ENCODE measurements at regions not wholly inside any gene's neighbourhood (a gene's known extent, or its start where the extent isn't known, plus 50 kb on each side); places are given as distances from the start of the nearest gene placed in this dataset.

DNA sequence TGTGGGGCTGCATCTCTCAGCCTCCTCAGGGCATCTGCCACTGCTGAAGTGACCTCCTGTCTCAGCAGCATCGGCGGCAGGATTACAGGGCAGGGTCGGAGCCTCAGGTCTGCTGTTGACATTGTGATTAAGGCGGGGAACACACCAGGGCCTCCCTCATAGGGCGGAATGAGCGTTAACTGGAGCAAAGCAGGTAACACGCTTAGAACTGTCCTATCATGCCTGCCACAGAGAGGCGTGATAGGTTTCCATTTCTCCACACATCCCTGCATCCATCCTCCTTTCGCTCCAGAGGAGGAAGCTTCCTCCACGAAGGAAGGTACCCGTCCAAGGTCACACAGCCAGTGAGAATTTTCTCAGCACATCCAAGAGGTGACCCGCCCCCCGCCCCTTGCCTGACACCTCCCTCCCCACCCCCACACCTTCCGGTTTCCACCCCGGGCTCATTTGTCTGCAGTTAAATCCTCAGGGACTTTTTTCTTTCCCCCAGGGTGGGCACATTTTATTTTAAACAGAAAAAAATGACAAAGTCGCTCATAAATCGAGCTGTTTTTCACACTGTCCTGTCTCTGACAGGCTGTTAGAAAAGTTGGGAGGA is 200.8 kb downstream of the TFAP2C start:
- DNase-seq (ENCODE audit: low spot score) (no peak), ATAC-seq (no peak)
- peaks cover 25 to 35% of the 10 kb centered on the region in 2 donors for H3K27me3 Mint-ChIP-seq
- H3K36me3 Mint-ChIP-seq = no peaks in the 10 kb centered on the region
- H3K4me1 Mint-ChIP-seq (ENCODE audit: low read depth in 2 of 2) = peaks cover 0 to 4% of the 10 kb centered on the region in 2 donors
- H3K27ac Mint-ChIP-seq = no peak overlapping the region
- H3K9me3 Mint-ChIP-seq = no peaks in the 10 kb centered on the region
- no peak overlapping the region for H3K4me3 Mint-ChIP-seq

DNA sequence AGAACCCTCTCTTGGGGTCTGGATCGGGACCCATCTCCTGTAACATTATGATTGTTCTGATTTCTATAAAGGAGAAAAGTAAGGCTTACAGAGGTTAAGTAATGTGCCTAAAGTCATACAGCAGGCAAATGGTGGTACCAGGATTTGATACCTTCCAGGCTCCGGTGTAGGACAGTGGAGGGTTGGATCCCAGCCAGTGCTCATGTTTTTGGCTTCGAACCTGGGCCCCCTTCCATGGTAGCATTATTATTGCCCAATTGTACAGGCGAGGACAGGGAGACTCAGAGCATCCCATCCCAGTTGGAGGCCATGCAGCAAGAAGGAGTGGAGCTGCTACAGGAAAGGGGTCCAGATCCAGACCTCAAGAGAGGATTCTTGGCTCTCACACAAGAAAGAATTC is 202.7 kb downstream of the TFAP2C start:
- DNase-seq (ENCODE audit: low spot score) (no peak), ATAC-seq (no peak)
- no peaks in the 10 kb centered on the region for H3K36me3 Mint-ChIP-seq
- peaks cover 22 to 30% of the 10 kb centered on the region in 2 donors for H3K27me3 Mint-ChIP-seq
- H3K27ac Mint-ChIP-seq = no peak overlapping the region
- no peak overlapping the region for H3K4me3 Mint-ChIP-seq
- peaks cover 0 to 4% of the 10 kb centered on the region in 2 donors for H3K4me1 Mint-ChIP-seq (ENCODE audit: low read depth in 2 of 2)
- H3K9me3 Mint-ChIP-seq = no peaks in the 10 kb centered on the region

DNA sequence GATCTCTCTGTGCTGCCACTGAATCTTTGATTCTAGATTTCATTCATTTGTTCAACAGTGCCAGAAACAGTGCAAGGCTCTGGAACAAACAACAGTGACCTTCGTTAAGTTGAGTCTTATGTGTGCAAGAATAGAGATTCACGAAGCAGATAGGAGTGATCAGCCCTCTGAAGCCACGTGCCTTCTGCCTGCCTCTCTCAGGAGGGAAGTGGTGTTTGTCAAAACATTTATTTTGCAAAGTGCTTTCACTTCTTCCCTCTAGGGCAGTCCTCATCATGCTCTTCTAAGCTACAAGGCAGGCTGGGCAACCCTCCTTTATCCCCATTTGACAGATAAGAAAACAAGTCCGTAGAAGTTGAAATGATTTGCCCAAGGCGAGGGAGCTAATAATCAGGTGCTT is 204.3 kb downstream of the TFAP2C start:
- H3K27ac Mint-ChIP-seq = no peak overlapping the region
- H3K36me3 Mint-ChIP-seq = no peaks in the 10 kb centered on the region
- DNase-seq (ENCODE audit: low spot score) (no peak), ATAC-seq (no peak)
- H3K9me3 Mint-ChIP-seq = no peaks in the 10 kb centered on the region
- H3K27me3 Mint-ChIP-seq = peaks cover 25 to 31% of the 10 kb centered on the region in 2 donors
- no peak overlapping the region for H3K4me3 Mint-ChIP-seq
- H3K4me1 Mint-ChIP-seq (ENCODE audit: low read depth in 2 of 2) = peaks cover 0 to 4% of the 10 kb centered on the region in 2 donors

DNA sequence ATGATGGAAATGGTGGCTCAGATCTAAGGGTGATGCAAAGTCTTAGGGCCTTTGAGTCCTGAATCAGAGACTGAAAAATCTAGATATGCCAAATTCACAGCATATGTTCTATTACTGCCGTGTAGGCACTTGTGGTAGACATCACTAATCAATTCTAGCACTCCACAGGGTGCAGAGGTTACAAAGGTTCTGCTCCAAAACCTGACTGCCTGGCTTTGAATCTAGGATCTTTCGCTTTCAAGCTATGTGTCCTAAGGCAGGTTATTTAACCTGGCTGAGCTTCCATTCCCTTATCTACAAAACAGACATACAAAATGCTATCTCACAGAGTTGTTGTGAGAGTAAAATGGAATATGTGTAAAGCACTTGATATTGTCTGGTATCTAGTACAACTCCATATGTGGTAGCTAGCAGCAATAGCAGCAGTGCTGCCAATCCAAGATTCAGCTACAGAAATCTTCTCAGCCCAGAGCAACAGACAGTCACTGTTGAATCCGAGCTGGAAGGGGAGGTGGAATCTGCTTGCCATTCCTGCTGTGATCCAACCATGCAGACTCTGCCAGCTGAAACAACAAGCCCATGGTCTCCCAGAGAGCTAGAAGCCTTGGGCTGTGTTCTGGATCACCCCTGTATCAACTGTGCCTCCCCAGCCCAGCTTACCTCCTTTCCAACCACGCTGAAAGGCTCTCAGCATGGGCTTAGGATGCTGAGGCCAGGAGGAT is 206.9 kb downstream of the TFAP2C start:
- Mint-ChIP-seq H3K36me3 (no peaks in the 10 kb centered on the region), H3K4me3 (no peak overlapping the region), H3K27ac (no peak overlapping the region), H3K4me1 (ENCODE audit: low read depth in 2 of 2) (no peaks in the 10 kb centered on the region), H3K27me3 (peaks cover 16 to 24% of the 10 kb centered on the region in 2 donors), H3K9me3 (no peaks in the 10 kb centered on the region)
- no peak for ATAC-seq
- no peak for DNase-seq (ENCODE audit: low spot score)

DNA sequence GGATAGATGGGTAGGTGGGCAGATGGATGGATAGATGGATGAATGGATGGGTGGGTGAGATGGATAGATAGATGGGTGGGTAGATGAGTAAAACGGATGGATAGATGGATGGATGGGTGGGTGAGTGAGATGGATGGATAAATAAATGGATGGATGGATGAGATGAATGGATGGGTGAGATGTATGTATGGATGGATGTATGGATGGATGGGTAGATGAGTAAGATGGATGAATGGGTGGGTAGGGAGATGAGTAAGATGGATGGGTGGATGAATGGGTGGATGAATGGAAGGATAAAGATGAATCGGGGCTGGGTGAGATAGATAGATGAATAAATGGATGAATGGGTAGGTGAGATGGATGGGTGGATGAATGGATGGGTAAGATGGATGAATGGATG is 210.1 kb downstream of the TFAP2C start:
- ATAC-seq = no peak
- H3K36me3 Mint-ChIP-seq = no peaks in the 10 kb centered on the region
- no peak for DNase-seq (ENCODE audit: low spot score)
- H3K27me3 Mint-ChIP-seq = peaks cover 9 to 14% of the 10 kb centered on the region in 2 donors
- no peaks in the 10 kb centered on the region for H3K4me1 Mint-ChIP-seq (ENCODE audit: low read depth in 2 of 2)
- H3K4me3 Mint-ChIP-seq = no peak overlapping the region
- H3K27ac Mint-ChIP-seq = no peak overlapping the region
- H3K9me3 Mint-ChIP-seq = no peaks in the 10 kb centered on the region

DNA sequence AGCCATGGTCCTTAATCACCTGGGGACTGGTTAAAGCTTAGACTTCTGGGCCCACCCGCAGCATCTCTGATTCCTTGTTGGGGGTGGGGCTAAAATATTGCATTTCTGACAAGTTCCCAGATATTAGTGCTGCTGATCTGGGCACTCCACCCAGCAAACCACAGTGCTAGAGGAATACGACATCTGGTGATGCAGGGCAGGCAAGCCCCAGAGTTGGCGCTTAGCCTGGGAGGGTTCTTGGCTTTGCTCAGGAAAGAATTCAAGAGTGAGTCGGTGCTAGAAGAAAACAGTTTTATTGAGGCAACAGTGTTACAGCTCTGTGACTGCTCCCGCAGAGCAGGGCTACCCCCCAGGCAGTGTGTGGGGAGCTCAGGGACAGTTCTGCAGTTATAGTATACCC is 210.7 kb downstream of the TFAP2C start:
- H3K9me3 Mint-ChIP-seq = no peaks in the 10 kb centered on the region

DNA sequence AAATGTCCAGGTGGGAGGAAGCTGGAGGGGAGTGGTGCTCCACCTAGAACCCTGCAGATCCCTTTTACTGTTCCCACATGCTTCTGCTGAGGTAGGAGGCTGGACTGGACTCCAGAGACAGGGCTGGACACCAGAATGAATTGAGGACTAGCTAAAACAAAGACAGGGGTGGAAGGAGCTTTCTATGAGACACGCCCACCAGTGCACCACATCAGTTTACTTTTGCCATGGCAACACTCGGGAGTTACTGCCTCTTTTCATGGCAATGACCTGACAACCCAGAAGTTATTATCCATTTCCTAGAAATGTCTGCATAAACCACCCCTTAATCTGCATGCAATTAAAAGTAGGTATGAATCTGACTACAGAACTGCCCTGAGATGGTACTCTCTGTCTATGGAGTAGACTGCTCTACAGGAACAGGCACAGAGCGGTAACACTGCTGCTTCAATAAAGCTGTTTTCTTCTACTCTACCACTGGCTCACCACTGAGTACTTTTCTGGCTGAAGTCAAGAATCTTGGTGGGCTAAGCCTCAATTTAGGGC is 211.7 kb downstream of the TFAP2C start:
- Mint-ChIP-seq H3K27me3 (peaks cover 9 to 14% of the 10 kb centered on the region in 2 donors), H3K4me1 (ENCODE audit: low read depth in 2 of 2) (no peaks in the 10 kb centered on the region), H3K27ac (no peak overlapping the region), H3K9me3 (no peaks in the 10 kb centered on the region), H3K36me3 (no peaks in the 10 kb centered on the region), H3K4me3 (no peak overlapping the region)
- DNase-seq (ENCODE audit: low spot score) (no peak), ATAC-seq (no peak)

More for the DNA sequence above, 210.7 kb downstream of the TFAP2C start:
- no peak overlapping the region for H3K27ac Mint-ChIP-seq
- ATAC-seq (no peak), DNase-seq (ENCODE audit: low spot score) (no peak)
- no peaks in the 10 kb centered on the region for H3K4me1 Mint-ChIP-seq (ENCODE audit: low read depth in 2 of 2)
- H3K36me3 Mint-ChIP-seq = no peaks in the 10 kb centered on the region
- peaks cover 9 to 14% of the 10 kb centered on the region in 2 donors for H3K27me3 Mint-ChIP-seq
- H3K4me3 Mint-ChIP-seq = no peak overlapping the region

DNA sequence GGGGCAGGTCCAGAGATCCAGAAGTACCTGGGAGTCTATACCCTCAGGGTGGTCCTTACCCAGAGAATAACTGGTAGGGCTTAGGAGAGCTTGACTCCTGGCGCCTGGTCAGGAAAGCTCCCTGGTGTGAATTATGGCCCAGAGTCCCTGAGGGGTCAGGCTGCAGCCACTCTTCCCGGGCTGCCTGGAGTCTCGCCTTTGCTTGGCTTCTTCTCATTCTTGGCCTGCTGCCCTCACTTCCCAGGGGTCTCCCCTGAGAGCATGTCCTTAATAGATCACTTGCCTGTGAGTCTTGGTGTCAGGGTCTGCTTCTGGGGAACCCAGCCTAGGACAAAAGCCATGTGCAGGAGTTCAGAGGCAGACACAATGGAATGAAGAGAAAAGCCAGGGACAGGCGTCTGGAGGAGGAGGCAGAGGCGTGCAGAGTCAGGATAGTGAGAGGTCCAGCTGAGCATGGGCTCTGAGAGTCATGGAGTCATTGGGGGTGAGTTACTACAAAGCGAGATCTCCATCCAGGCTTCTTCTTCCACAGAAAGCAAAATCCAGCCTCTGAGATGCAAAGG is 212.3 kb downstream of the TFAP2C start:
- no peak overlapping the region for H3K27ac Mint-ChIP-seq

DNA sequence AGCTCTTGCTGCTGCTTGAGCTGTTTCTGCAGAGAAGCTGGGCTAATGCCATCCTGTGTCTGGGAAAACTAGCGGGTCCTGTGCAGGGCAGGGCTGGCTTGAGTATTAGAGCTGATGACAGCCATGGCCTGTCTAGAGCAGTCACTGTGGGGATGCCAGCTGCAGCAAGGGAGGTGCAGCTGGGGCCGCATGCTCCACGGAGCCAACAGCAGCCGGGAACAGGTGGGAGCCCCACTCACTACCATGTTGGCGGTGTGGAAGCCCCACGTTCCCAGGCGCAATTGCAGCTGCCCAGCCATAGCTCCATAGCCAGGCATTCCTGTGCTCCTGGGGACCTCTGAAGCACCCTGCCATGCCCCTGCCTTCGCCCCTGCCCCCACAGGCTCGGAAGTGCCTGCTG is 212.9 kb downstream of the TFAP2C start:
- Mint-ChIP-seq H3K9me3 (no peaks in the 10 kb centered on the region), H3K4me3 (no peak overlapping the region), H3K4me1 (ENCODE audit: low read depth in 2 of 2) (no peaks in the 10 kb centered on the region), H3K36me3 (no peaks in the 10 kb centered on the region), H3K27me3 (peaks cover 11 to 17% of the 10 kb centered on the region in 2 donors), H3K27ac (no peak overlapping the region)
- DNase-seq (ENCODE audit: low spot score) (no peak), ATAC-seq (peak in 1 of 2 donors; percentile 17)

More for the DNA sequence above, 212.3 kb downstream of the TFAP2C start:
- no peak for ATAC-seq
- H3K27me3 Mint-ChIP-seq = peaks cover 9 to 14% of the 10 kb centered on the region in 2 donors
- H3K4me1 Mint-ChIP-seq (ENCODE audit: low read depth in 2 of 2) = no peaks in the 10 kb centered on the region
- H3K4me3 Mint-ChIP-seq = no peak overlapping the region
- H3K9me3 Mint-ChIP-seq = no peaks in the 10 kb centered on the region
- H3K36me3 Mint-ChIP-seq = no peaks in the 10 kb centered on the region
- DNase-seq (ENCODE audit: low spot score) = no peak

DNA sequence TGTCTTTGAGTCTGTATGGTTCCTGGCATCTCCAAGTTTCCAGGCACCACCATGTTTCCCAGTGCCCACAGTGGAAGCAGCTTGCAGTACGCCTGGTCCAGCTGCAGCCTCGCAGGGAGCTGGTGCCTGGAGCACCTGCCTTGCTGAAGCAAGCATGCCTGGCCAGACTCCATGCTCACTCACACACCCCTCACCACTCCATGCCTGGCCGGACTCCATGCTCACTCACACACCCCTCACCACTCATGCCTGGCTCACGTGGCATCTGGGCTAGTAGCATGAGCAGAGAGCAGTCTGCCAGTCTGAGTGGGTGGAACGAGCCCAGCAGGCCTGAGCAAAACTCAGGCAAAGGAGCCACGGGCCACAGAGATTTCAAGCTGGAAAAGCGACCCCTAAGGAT is 214.3 kb downstream of the TFAP2C start:
- DNase-seq (ENCODE audit: low spot score) = no peak
- ATAC-seq = no peak

DNA sequence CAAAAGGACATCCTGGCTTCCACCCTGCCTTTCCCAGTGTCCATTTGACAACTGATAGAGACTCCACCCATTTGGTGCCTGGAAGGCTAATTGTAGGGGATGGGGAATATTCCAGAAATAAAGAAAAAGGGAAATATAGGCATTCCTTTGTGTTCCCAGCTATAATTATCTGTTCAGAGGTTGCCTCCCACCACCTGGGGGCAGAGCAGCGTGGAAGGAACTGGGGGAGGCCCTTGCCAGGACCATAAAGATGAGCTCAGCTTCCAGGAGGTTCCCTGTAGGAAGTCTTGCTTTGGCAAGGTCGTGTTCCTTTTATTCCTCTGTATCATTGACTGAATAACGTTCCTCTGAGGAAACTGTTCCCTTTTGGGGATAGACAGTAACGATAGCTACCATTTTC is 214.7 kb downstream of the TFAP2C start:
- no peak overlapping the region for H3K4me3 Mint-ChIP-seq
- H3K27ac Mint-ChIP-seq = no peak overlapping the region
- peaks cover 8 to 16% of the 10 kb centered on the region in 2 donors for H3K27me3 Mint-ChIP-seq
- DNase-seq (ENCODE audit: low spot score) = no peak
- no peaks in the 10 kb centered on the region for H3K4me1 Mint-ChIP-seq (ENCODE audit: low read depth in 2 of 2)
- no peak for ATAC-seq
- no peaks in the 10 kb centered on the region for H3K9me3 Mint-ChIP-seq
- no peaks in the 10 kb centered on the region for H3K36me3 Mint-ChIP-seq

More for the DNA sequence above, 214.3 kb downstream of the TFAP2C start:
- Mint-ChIP-seq H3K27me3 (peaks cover 8 to 20% of the 10 kb centered on the region in 2 donors), H3K36me3 (no peaks in the 10 kb centered on the region), H3K9me3 (no peaks in the 10 kb centered on the region), H3K4me1 (ENCODE audit: low read depth in 2 of 2) (no peaks in the 10 kb centered on the region), H3K27ac (no peak overlapping the region), H3K4me3 (no peak overlapping the region)

DNA sequence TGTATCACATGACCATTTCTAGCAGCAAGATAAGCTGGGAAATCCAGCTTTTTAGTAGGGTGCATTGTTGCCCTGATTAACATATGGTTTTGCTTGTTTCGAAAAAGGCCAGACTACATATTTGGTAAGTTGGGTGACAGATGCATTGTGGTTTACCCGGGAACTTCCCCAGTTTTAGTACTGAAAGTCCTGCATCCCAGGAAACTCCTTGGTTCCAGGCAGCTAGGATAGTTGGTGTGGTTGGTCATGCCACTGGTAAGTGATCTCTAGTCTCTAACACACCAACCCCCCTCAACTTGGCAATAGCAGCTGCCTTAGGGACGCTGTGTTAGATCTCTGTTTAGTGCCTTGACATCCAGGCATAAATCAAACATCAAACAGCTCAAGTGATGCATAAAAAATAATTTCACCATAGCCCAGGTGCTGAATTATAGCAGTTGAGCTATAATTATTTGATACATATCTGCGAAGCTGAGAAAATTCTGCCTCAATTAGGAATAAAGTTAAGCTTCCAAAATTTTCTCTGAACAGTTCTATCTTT is 216.5 kb downstream of the TFAP2C start:
- H3K27me3 Mint-ChIP-seq = peaks cover 7 to 11% of the 10 kb centered on the region in 2 donors

DNA sequence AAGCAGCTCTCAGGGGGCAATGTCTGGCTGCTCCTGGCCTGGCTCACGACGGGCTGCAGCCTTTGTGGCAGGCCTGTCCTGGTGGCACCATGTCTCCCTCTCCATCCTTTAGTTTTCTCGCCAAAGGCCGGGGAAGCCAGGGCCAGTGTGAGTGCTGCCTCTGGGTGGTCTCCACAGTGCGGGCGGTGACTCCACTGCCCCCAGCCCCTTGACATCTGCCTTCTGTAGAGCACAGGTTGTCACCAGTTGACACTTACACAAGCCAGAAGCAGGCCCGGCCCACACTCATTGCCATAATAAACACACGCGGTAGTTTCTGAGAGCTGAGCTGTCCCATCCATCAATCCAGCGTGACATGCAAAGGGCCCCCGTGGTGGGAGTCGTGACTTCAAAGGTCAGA is 219.5 kb downstream of the TFAP2C start:
- ATAC-seq = peak in 1 of 2 donors; percentile 26
- no peaks in the 10 kb centered on the region for H3K9me3 Mint-ChIP-seq
- peaks cover 7 to 11% of the 10 kb centered on the region in 2 donors for H3K27me3 Mint-ChIP-seq
- no peaks in the 10 kb centered on the region for H3K36me3 Mint-ChIP-seq
- DNase-seq (ENCODE audit: low spot score) = no peak
- no peak overlapping the region for H3K27ac Mint-ChIP-seq
- H3K4me3 Mint-ChIP-seq = no peak overlapping the region
- H3K4me1 Mint-ChIP-seq (ENCODE audit: low read depth in 2 of 2) = no peaks in the 10 kb centered on the region

More for the DNA sequence above, 216.5 kb downstream of the TFAP2C start:
- no peak overlapping the region for H3K4me3 Mint-ChIP-seq
- no peaks in the 10 kb centered on the region for H3K9me3 Mint-ChIP-seq
- no peaks in the 10 kb centered on the region for H3K4me1 Mint-ChIP-seq (ENCODE audit: low read depth in 2 of 2)
- H3K27ac Mint-ChIP-seq = no peak overlapping the region
- ATAC-seq (no peak), DNase-seq (ENCODE audit: low spot score) (no peak)
- H3K36me3 Mint-ChIP-seq = no peaks in the 10 kb centered on the region

DNA sequence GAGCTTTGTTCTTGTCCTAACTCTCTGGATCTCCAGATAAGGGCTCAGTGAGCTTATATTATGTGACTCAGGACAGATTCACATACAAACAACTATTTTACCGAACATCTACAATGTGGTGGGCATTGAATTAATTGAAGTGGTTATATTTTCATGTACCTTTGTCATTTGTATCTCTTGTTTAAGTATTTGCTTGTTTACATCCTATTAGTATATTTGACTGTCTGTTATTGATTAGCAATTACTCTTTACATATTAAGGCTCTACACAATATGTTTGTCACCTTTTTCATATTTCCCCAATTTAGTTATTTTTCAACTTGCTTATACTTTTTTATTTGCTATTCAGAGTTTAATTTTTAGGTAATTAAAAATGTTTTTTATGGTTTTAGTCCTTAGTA is 222.4 kb downstream of the TFAP2C start:
- ATAC-seq = no peak
- H3K36me3 Mint-ChIP-seq = no peaks in the 10 kb centered on the region
- DNase-seq (ENCODE audit: low spot score) = no peak
- H3K9me3 Mint-ChIP-seq = no peaks in the 10 kb centered on the region
- H3K4me1 Mint-ChIP-seq (ENCODE audit: low read depth in 2 of 2) = no peaks in the 10 kb centered on the region
- peaks cover 7 to 14% of the 10 kb centered on the region in 2 donors for H3K27me3 Mint-ChIP-seq
- no peak overlapping the region for H3K27ac Mint-ChIP-seq
- no peak overlapping the region for H3K4me3 Mint-ChIP-seq
